GM12878 (cell line): ENCODE measurements at regions not wholly inside any gene's neighbourhood (a gene's known extent, or its start where the extent isn't known, plus 50 kb on each side); places are given as distances from the start of the nearest gene placed in this dataset.

ENCODE experiments used
- ATAC-seq: fragments of 200-7000 bp; cut with Tn5 transposase; 3 replicates; pipeline ENCODE4 v1.9.1; 2020; ENCODE audit warnings: mild to moderate bottlenecking, moderate library complexity
- BruUV-seq: library from RNA; stranded (reverse); fragments of 400-500 nt; replicated peaks from 2 replicates; lab custom pipeline; 2021; lab: Mats Ljungman, UMichigan
- CTCF ChIA-PET: fragments of 300-600 bp; sonication (Branson Sonifier 250); formaldehyde crosslinking; extraction: SDS; loops from one replicate; lab custom pipeline; 2021; ENCODE audit warnings: inconsistent platforms; lab: Yijun Ruan, JAX
- POLR2A ChIA-PET: fragments of 350-600 bp; formaldehyde crosslinking; extraction: SDS; loops from one replicate; lab custom pipeline; 2021; ENCODE audit warnings: inconsistent platforms; lab: Charles Lee
- RAD21 ChIA-PET: fragments of 300-600 bp; sonication (Branson Sonifier 250); formaldehyde crosslinking; loops from one replicate; lab custom pipeline; 2023; ENCODE audit warnings: antibody characterized with exemption; ENCODE audit not compliant: unreplicated experiment; lab: Charles Lee
- SMC1A ChIA-PET: fragments of 300-600 bp; sonication (Branson Sonifier 250); formaldehyde crosslinking; loops from one replicate; lab custom pipeline; 2023; ENCODE audit not compliant: unreplicated experiment, uncharacterized antibody; lab: Charles Lee
- DNase-seq: peaks from one replicate; pipeline ENCODE4 v3.0.0-alpha.2; 2011; ENCODE audit warnings: low read depth, low spot score
- FAIRE-seq: peaks from 3 replicates; lab custom pipeline; 2011; peaks lifted over from hg19 to GRCh38; lab: Jason Lieb, UNC
- H2AFZ ChIP-seq: 2 replicates; pipeline ENCODE4 v1.6.0; 2011; ENCODE audit warnings: low read depth, low read length, control low read depth; ENCODE audit not compliant: control insufficient read depth
- H3K27ac ChIP-seq: 2 replicates; pipeline ENCODE4 v1.5.1; 2011; ENCODE audit warnings: control low read depth; ENCODE audit not compliant: control insufficient read depth, insufficient read depth
- H3K27me3 ChIP-seq, 2 experiments: replicated peaks in 1 of 2; 2 replicates each; pipeline versions ENCODE4 v1.6.0 to v1.6.1; 2011; ENCODE audit warnings: low read length in 1 of 2; ENCODE audit not compliant: control insufficient read depth in 2 of 2, insufficient read depth in 2 of 2
- H3K36me3 ChIP-seq, 2 experiments: 2 replicates each; pipeline ENCODE4 v1.5.1; 2011; ENCODE audit warnings: low read length in 1 of 2; ENCODE audit not compliant: control insufficient read depth in 2 of 2, insufficient read depth in 2 of 2
- H3K4me1 ChIP-seq: 2 replicates; pipeline ENCODE4 v1.6.1; 2011; ENCODE audit warnings: mild to moderate bottlenecking, low read length, moderate library complexity, mixed read lengths; ENCODE audit not compliant: control insufficient read depth, insufficient read depth
- H3K4me2 ChIP-seq: 2 replicates; pipeline ENCODE4 v1.6.0; 2011; ENCODE audit warnings: control low read depth; ENCODE audit not compliant: control insufficient read depth, insufficient read depth
- H3K4me3 ChIP-seq: fragments of 200-600 bp; sonication (generic); 2 replicates; pipeline ENCODE4 v1.5.1; 2016
- H3K79me2 ChIP-seq: 2 replicates; pipeline ENCODE4 v1.6.0; 2011; ENCODE audit warnings: low read length; ENCODE audit not compliant: control insufficient read depth, insufficient read depth
- H3K9ac ChIP-seq: 2 replicates; pipeline ENCODE4 v1.8.0; 2011; ENCODE audit warnings: low read length, control low read depth, mixed read lengths; ENCODE audit not compliant: control insufficient read depth, insufficient read depth
- H3K9me3 ChIP-seq: replicated peaks from 3 replicates; pipeline ENCODE4 v1.5.1; 2011; ENCODE audit warnings: mild to moderate bottlenecking, low read length; ENCODE audit not compliant: control insufficient read depth, insufficient read depth
- H4K20me1 ChIP-seq: 2 replicates; pipeline ENCODE4 v1.6.0; 2011; ENCODE audit not compliant: control insufficient read depth, insufficient read depth
- BACH1 ChIP-seq: fragments of 450-650 bp; IDR thresholded peaks from 2 replicates; pipeline ENCODE4 v1.6.1; 2017; ENCODE audit warnings: mild to moderate bottlenecking, borderline replicate concordance
- BCL11A ChIP-seq: IDR thresholded peaks from 2 replicates; pipeline ENCODE4 v1.6.1; 2011; ENCODE audit warnings: low read depth, low read length
- CHD4 ChIP-seq: fragments of 200-600 bp; sonication (generic); IDR thresholded peaks from 2 replicates; pipeline ENCODE4 v1.6.1; 2016; ENCODE audit warnings: mild to moderate bottlenecking
- EP300 ChIP-seq, 2 experiments: fragments of 150-350 bp in 1 of 2; IDR thresholded peaks; 2 replicates each; pipeline ENCODE4 v1.6.1; 2011 to 2012; ENCODE audit warnings: low read depth in 2 of 2, low read length in 2 of 2, borderline replicate concordance in 1 of 2, improper control_type of control experiment in 1 of 2, inconsistent platforms in 1 of 2; ENCODE audit not compliant: control insufficient read depth in 1 of 2
- ESRRA ChIP-seq: IDR thresholded peaks from 2 replicates; pipeline ENCODE4 v1.6.1; 2012; ENCODE audit warnings: mild to moderate bottlenecking, low read length, improper control_type of control experiment
- HCFC1 ChIP-seq: fragments of 150-350 bp; IDR thresholded peaks from 2 replicates; pipeline ENCODE4 v1.6.1; 2014; ENCODE audit warnings: low read length
- NBN ChIP-seq: fragments of 450-650 bp; IDR thresholded peaks from 2 replicates; pipeline ENCODE4 v1.6.1; 2016
- YY1 ChIP-seq: IDR thresholded peaks from 2 replicates; pipeline ENCODE4 v1.6.1; 2011; ENCODE audit warnings: low read depth, mild to moderate bottlenecking, low read length
- ZBTB33 ChIP-seq: fragments of 450-650 bp; IDR thresholded peaks from 2 replicates; pipeline ENCODE4 v1.6.1; 2017; ENCODE audit warnings: mild to moderate bottlenecking
- WGBS: methylation state at CpG from one replicate; pipeline ENCODE4 v1.1.6; 2016; ENCODE audit warnings: low lambda C conversion rate; ENCODE audit not compliant: insufficient replicate concordance, insufficient coverage; ENCODE audit errors: missing lambda C conversion rate; 5-methylcytosine and 5-hydroxymethylcytosine counted together
- in situ Hi-C: fragments of 300-500 bp; cut with MboI; formaldehyde crosslinking; loops from 9 replicates; pipeline ENCODE4 v1.14.3; 2018; ENCODE audit warnings: mixed read lengths
- intact Hi-C: fragments of 100-400 bp; cut with micrococcal nuclease; formaldehyde crosslinking; loops from one replicate; pipeline ENCODE4 v1.14.2; 2022; ENCODE audit not compliant: unreplicated experiment
- TF ChIP-seq, protein P1 (sequence below): IDR thresholded peaks from 2 replicates; pipeline ENCODE4 v1.6.1; 2011; ENCODE audit warnings: borderline replicate concordance, low read depth, mild to moderate bottlenecking, moderate library complexity, low read length; ENCODE audit not compliant: insufficient read depth, poor library complexity, severe bottlenecking

- TF ChIP-seq, protein P1, sequence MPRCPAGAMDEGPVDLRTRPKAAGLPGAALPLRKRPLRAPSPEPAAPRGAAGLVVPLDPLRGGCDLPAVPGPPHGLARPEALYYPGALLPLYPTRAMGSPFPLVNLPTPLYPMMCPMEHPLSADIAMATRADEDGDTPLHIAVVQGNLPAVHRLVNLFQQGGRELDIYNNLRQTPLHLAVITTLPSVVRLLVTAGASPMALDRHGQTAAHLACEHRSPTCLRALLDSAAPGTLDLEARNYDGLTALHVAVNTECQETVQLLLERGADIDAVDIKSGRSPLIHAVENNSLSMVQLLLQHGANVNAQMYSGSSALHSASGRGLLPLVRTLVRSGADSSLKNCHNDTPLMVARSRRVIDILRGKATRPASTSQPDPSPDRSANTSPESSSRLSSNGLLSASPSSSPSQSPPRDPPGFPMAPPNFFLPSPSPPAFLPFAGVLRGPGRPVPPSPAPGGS: no peak
Observed at GRCh38 chr9:134502266-134502791, 139.3 kb upstream of the COL5A1 start (continued).

DNA sequence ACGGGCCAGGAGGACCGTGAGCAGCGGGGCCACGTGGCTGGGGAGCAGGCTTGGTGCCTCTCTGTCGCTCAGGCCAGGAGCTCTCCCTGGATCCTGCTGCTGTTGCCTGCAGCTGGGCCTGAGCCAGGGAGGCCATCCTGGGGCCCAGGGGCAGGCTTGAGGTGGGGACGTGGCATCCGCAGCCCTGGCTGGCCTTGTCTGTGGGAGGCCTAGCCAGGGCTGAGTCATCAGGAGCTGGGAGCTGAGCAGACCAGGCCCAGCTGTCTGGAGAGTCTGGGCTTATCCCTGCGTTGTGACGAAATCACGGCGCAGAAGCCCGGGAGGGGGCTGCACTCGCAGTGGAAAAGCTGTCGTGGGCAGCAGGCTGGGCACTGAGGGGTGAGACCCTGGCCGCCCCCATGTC is 138.8 kb upstream of the COL5A1 start:
- intact Hi-C loops (no loop called here), in situ Hi-C loops (no loop called here)
- Histone ChIP-seq H3K27me3 (no peaks in the 10 kb centered on the region; a peak in 3 of 4 replicates), H3K4me3 (no peak overlapping the region), H3K4me2 (no peak overlapping the region), H3K36me3 (no peaks in the 10 kb centered on the region), H3K9ac (no peak overlapping the region), H3K27ac (no peak overlapping the region), H4K20me1 (no peaks in the 10 kb centered on the region), H3K79me2 (no peaks in the 10 kb centered on the region), H2AFZ (no peak overlapping the region), H3K9me3 (no peaks in the 10 kb centered on the region), H3K4me1 (no peaks in the 10 kb centered on the region)
- 18% methylated on average over 15 of the region's 15 CpGs for WGBS
- BruUV-seq: no TSS peak
- POLR2A ChIA-PET: no interaction called here
- no peak for DNase-seq
- no peak for TF ChIP-seq YY1
- TF ChIP-seq BCL11A: no peak
- TF ChIP-seq EP300 (IDR thresholded peaks at IDR 0.05; ENCODE audit: borderline replicate concordance in 1 of 2, control insufficient read depth in 1 of 2, low read depth in 2 of 2, low read length in 2 of 2): no peak
- TF ChIP-seq ESRRA: no peak
- TF ChIP-seq HCFC1: no peak
- no peak for TF ChIP-seq NBN
- no peak for TF ChIP-seq BACH1
- no peak for TF ChIP-seq ZBTB33
- TF ChIP-seq CHD4: no peak
- no peak for FAIRE-seq
- SMC1A ChIA-PET: no interaction called here
- RAD21 ChIA-PET: no interaction called here
- no peak for ATAC-seq
- CTCF ChIA-PET: no interaction called here
